ENCODE measurements at regions not wholly inside any gene's neighbourhood (a gene's known extent, or its start where the extent isn't known, plus 50 kb on each side); places are given as distances from the start of the nearest gene placed in this dataset.

GRCh38 chrX:81390237-81390636, 188.3 kb downstream of the SH3BGRL start:
- TF ChIP-seq YY1 (IDR thresholded peaks at IDR 0.05; ENCODE audit: insufficient read depth, insufficient read length) (no peak), SUZ12 (IDR thresholded peaks at IDR 0.05; ENCODE audit: extremely low read depth, insufficient read depth, insufficient read length) (no peak)
